ENCODE measurements at regions not wholly inside any gene's neighbourhood (a gene's known extent, or its start where the extent isn't known, plus 50 kb on each side); places are given as distances from the start of the nearest gene placed in this dataset.

DNA sequence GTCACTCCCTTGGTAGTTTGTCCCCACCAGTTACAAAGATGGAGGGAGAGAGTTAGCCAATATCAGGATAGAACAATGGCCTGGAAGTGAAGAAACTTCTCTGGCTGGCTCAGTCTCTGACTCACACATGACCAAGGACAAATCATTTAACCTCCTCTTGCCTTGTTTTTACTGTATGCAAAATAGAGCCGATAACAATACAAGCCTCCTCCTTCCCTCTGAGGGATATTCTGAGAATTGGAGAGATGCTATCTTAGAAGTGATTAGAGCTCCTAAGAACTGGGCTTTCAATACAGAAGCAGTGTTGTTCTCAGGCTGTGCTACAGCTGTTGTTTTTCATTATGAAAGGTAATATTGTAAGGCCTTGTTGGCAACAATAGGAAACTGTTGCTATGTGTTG is 87.7 kb upstream of the EGR2 start (continued):
- TF ChIP-seq, protein P1, sequence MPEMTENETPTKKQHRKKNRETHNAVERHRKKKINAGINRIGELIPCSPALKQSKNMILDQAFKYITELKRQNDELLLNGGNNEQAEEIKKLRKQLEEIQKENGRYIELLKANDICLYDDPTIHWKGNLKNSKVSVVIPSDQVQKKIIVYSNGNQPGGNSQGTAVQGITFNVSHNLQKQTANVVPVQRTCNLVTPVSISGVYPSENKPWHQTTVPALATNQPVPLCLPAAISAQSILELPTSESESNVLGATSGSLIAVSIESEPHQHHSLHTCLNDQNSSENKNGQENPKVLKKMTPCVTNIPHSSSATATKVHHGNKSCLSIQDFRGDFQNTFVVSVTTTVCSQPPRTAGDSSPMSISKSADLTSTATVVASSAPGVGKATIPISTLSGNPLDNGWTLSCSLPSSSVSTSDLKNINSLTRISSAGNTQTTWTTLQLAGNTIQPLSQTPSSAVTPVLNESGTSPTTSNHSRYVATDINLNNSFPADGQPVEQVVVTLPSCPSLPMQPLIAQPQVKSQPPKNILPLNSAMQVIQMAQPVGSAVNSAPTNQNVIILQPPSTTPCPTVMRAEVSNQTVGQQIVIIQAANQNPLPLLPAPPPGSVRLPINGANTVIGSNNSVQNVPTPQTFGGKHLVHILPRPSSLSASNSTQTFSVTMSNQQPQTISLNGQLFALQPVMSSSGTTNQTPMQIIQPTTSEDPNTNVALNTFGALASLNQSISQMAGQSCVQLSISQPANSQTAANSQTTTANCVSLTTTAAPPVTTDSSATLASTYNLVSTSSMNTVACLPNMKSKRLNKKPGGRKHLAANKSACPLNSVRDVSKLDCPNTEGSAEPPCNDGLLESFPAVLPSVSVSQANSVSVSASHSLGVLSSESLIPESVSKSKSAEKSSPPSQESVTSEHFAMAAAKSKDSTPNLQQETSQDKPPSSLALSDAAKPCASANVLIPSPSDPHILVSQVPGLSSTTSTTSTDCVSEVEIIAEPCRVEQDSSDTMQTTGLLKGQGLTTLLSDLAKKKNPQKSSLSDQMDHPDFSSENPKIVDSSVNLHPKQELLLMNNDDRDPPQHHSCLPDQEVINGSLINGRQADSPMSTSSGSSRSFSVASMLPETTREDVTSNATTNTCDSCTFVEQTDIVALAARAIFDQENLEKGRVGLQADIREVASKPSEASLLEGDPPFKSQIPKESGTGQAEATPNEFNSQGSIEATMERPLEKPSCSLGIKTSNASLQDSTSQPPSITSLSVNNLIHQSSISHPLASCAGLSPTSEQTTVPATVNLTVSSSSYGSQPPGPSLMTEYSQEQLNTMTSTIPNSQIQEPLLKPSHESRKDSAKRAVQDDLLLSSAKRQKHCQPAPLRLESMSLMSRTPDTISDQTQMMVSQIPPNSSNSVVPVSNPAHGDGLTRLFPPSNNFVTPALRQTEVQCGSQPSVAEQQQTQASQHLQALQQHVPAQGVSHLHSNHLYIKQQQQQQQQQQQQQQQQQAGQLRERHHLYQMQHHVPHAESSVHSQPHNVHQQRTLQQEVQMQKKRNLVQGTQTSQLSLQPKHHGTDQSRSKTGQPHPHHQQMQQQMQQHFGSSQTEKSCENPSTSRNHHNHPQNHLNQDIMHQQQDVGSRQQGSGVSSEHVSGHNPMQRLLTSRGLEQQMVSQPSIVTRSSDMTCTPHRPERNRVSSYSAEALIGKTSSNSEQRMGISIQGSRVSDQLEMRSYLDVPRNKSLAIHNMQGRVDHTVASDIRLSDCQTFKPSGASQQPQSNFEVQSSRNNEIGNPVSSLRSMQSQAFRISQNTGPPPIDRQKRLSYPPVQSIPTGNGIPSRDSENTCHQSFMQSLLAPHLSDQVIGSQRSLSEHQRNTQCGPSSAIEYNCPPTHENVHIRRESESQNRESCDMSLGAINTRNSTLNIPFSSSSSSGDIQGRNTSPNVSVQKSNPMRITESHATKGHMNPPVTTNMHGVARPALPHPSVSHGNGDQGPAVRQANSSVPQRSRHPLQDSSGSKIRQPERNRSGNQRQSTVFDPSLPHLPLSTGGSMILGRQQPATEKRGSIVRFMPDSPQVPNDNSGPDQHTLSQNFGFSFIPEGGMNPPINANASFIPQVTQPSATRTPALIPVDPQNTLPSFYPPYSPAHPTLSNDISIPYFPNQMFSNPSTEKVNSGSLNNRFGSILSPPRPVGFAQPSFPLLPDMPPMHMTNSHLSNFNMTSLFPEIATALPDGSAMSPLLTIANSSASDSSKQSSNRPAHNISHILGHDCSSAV (CRISPR knock-in tag; IDR thresholded peaks at IDR 0.05; ENCODE audit: borderline replicate concordance) = no peak
- no peak for TF ChIP-seq ZMAT3 (CRISPR knock-in tag; conservative IDR thresholded peaks at IDR 0.05)
- TF ChIP-seq ZNF720 (CRISPR knock-in tag; IDR thresholded peaks at IDR 0.05) = no peak
- no peak for TF ChIP-seq KDM4B (CRISPR knock-in tag; IDR thresholded peaks at IDR 0.05)
- TF ChIP-seq DPF2 (CRISPR knock-in tag; IDR thresholded peaks at IDR 0.05; ENCODE audit: borderline replicate concordance, low read depth) = no peak
- no peak for TF ChIP-seq HDAC1 (CRISPR knock-in tag; IDR thresholded peaks at IDR 0.05)
